Nephron progenitor cell (in vitro differentiated cells): ENCODE measurements at regions not wholly inside any gene's neighbourhood (a gene's known extent, or its start where the extent isn't known, plus 50 kb on each side); places are given as distances from the start of the nearest gene placed in this dataset.

ENCODE experiments used
- DNase-seq: peaks from one replicate; pipeline ENCODE4 v3.0.0; 2021
- H3K27ac Mint-ChIP-seq: 2 replicates; pipeline ENCODE4 v1.8.0; 2021; ENCODE audit warnings: mild to moderate bottlenecking, moderate library complexity, mixed read lengths
- H3K27me3 Mint-ChIP-seq: 2 replicates; pipeline ENCODE4 v1.8.0; 2021; ENCODE audit warnings: mild to moderate bottlenecking, low read depth, mixed read lengths; ENCODE audit not compliant: poor library complexity
- H3K36me3 Mint-ChIP-seq: 2 replicates; pipeline ENCODE4 v1.8.0; 2021; ENCODE audit warnings: low read depth, mixed read lengths
- H3K4me1 Mint-ChIP-seq: 2 replicates; pipeline ENCODE4 v1.8.0; 2021; ENCODE audit warnings: mixed read lengths
- H3K4me3 Mint-ChIP-seq: 2 replicates; pipeline ENCODE4 v1.8.0; 2021; ENCODE audit warnings: mild to moderate bottlenecking, moderate library complexity, mixed read lengths
- H3K9me3 Mint-ChIP-seq: 2 replicates; pipeline ENCODE4 v1.8.0; 2021; ENCODE audit warnings: mild to moderate bottlenecking, moderate library complexity, mixed read lengths
- CTCF ChIP-seq: fragments of 200-600 bp; sonication (generic); IDR thresholded peaks from 2 replicates; pipeline ENCODE4 v1.5.0; 2021; ENCODE audit warnings: antibody characterized with exemption

- no peak for DNase-seq
- H3K4me1 Mint-ChIP-seq, result no peaks in the 10 kb centered on the region
- peaks cover 6% of the 10 kb centered on the region for H3K9me3 Mint-ChIP-seq
- no peak for TF ChIP-seq CTCF
- no peak overlapping the region for H3K4me3 Mint-ChIP-seq
- peaks cover 4% of the 10 kb centered on the region for H3K27me3 Mint-ChIP-seq
- no peaks in the 10 kb centered on the region for H3K36me3 Mint-ChIP-seq
- no peak overlapping the region for H3K27ac Mint-ChIP-seq
Measured at GRCh38 chr4:116603096-116603495, 482.3 kb downstream of the TRAM1L1 start.

- Mint-ChIP-seq H3K36me3 (no peaks in the 10 kb centered on the region), H3K4me1 (no peaks in the 10 kb centered on the region), H3K27me3 (peaks cover 4% of the 10 kb centered on the region), H3K27ac (no peak overlapping the region), H3K4me3 (no peak overlapping the region), H3K9me3 (peaks cover 7% of the 10 kb centered on the region)
- DNase-seq, result peak; percentile 13
- no peak for TF ChIP-seq CTCF
Measured at GRCh38 chr4:116599859-116600258, 485.5 kb downstream of the TRAM1L1 start.

- no peak for DNase-seq
Measured at GRCh38 chr4:116598980-116599789, 486.2 kb downstream of the TRAM1L1 start.

GRCh38 chr4:116598155-116598979 is 487.0 kb downstream of the TRAM1L1 start:
- Mint-ChIP-seq H3K9me3 (peaks cover 7% of the 10 kb centered on the region), H3K4me1 (no peaks in the 10 kb centered on the region), H3K4me3 (no peak overlapping the region), H3K36me3 (no peaks in the 10 kb centered on the region), H3K27ac (no peak overlapping the region), H3K27me3 (peaks cover 4% of the 10 kb centered on the region)
- no peak for TF ChIP-seq CTCF
- no peak for DNase-seq

More at GRCh38 chr4:116598980-116599789, 486.2 kb downstream of the TRAM1L1 start:
- H3K27ac Mint-ChIP-seq, result no peak overlapping the region
- H3K9me3 Mint-ChIP-seq, result peaks cover 7% of the 10 kb centered on the region
- H3K4me1 Mint-ChIP-seq, result no peaks in the 10 kb centered on the region
- peaks cover 4% of the 10 kb centered on the region for H3K27me3 Mint-ChIP-seq
- TF ChIP-seq CTCF, result no peak
- no peak overlapping the region for H3K4me3 Mint-ChIP-seq
- no peaks in the 10 kb centered on the region for H3K36me3 Mint-ChIP-seq

- no peak for DNase-seq
- Mint-ChIP-seq H3K27ac (no peak overlapping the region), H3K9me3 (no peaks in the 10 kb centered on the region), H3K36me3 (no peaks in the 10 kb centered on the region), H3K4me3 (no peak overlapping the region), H3K4me1 (no peaks in the 10 kb centered on the region), H3K27me3 (no peaks in the 10 kb centered on the region)
- TF ChIP-seq CTCF, result no peak
Measured at GRCh38 chr4:116590648-116591047, 494.7 kb downstream of the TRAM1L1 start.
